Astrocyte of the cerebellum (primary cell): ENCODE measurements at regions not wholly inside any gene's neighbourhood (a gene's known extent, or its start where the extent isn't known, plus 50 kb on each side); places are given as distances from the start of the nearest gene placed in this dataset.
A peak's percentile ranks its signal among the peaks of the same experiment; 100 is the strongest.

Experiments used
- DNase-seq: peaks from one replicate; pipeline ENCODE4 v3.0.0-alpha.2; 2011; ENCODE audit warnings: low read depth
- H3K4me3 ChIP-seq: 2 replicates; pipeline ENCODE4 v1.5.1; 2011; ENCODE audit warnings: mild to moderate bottlenecking, low read depth, low read length, moderate library complexity
- in situ Hi-C: cut with HindIII; loops from 2 replicates; pipeline ENCODE4 v1.10.0; 2017; ENCODE audit warnings: low sequenced_read_pairs
- TF ChIP-seq, protein P1 (sequence below): IDR thresholded peaks from 2 replicates; pipeline ENCODE4 v1.5.1; 2012; ENCODE audit warnings: low read length, low read depth, moderate library complexity, mild to moderate bottlenecking; ENCODE audit errors: missing control alignments

- no peak overlapping the region for H3K4me3 ChIP-seq
- TF ChIP-seq, protein P1, sequence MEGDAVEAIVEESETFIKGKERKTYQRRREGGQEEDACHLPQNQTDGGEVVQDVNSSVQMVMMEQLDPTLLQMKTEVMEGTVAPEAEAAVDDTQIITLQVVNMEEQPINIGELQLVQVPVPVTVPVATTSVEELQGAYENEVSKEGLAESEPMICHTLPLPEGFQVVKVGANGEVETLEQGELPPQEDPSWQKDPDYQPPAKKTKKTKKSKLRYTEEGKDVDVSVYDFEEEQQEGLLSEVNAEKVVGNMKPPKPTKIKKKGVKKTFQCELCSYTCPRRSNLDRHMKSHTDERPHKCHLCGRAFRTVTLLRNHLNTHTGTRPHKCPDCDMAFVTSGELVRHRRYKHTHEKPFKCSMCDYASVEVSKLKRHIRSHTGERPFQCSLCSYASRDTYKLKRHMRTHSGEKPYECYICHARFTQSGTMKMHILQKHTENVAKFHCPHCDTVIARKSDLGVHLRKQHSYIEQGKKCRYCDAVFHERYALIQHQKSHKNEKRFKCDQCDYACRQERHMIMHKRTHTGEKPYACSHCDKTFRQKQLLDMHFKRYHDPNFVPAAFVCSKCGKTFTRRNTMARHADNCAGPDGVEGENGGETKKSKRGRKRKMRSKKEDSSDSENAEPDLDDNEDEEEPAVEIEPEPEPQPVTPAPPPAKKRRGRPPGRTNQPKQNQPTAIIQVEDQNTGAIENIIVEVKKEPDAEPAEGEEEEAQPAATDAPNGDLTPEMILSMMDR: no peak
- DNase-seq: no peak
- in situ Hi-C loops: no loop called here
These were observed 115.1 kb upstream of the RPL38 start for GRCh38 chr17:74088285-74088933.

DNA sequence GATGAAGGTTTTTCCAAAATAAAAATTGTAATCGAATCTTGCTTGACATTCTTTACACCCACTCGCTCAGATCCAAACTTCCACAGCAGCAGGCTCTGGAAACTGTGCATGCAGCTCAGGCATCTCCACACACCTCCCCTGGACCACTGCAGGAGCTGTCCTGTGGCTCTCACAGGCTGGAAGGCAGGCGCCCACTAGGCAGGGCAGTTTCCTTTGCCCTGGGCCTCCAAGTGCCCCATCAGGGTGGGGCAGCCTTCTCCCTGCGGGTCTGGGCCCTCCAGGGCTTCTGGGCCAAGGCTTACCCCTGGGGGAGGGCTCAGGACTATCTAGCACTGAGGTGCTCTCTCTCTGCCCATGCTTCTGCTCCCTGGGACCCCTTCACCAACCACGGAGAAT is 114.5 kb upstream of the RPL38 start:
- H3K4me3 ChIP-seq: no peak overlapping the region
- in situ Hi-C loops: no loop called here
- TF ChIP-seq, protein P1: no peak
- DNase-seq: no peak

DNA sequence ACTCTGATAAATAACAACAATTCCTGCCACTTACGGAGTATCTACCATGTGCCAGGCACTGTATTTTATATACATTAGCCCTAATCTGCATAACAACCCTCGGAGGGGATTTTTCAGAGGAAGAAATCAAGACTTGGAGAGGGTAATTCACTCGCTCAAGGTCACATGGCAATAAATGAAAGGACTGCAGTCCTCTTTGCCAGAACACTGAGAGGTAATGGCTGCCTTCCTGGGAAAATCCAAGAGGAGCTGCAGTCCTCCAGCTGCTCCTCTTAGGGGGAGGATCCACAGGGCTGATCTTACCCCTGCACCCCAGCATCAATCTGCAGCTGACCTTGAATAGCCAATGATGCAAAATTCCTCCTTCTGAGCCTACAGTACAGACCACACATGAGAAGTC is 114.1 kb upstream of the RPL38 start:
- TF ChIP-seq, protein P1: no peak
- in situ Hi-C loops: no loop called here
- no peak for DNase-seq
- H3K4me3 ChIP-seq: no peak overlapping the region

- in situ Hi-C loops: no loop called here
- TF ChIP-seq, protein P1: peak; percentile 57
- no peak overlapping the region for H3K4me3 ChIP-seq
- no peak for DNase-seq
These were observed 113.5 kb upstream of the RPL38 start for GRCh38 chr17:74089869-74090464.

GRCh38 chr17:74094651-74095050 is 108.8 kb upstream of the RPL38 start:
- DNase-seq: no peak
- in situ Hi-C loops: no loop called here
- TF ChIP-seq, protein P1: no peak
- no peak overlapping the region for H3K4me3 ChIP-seq

DNA sequence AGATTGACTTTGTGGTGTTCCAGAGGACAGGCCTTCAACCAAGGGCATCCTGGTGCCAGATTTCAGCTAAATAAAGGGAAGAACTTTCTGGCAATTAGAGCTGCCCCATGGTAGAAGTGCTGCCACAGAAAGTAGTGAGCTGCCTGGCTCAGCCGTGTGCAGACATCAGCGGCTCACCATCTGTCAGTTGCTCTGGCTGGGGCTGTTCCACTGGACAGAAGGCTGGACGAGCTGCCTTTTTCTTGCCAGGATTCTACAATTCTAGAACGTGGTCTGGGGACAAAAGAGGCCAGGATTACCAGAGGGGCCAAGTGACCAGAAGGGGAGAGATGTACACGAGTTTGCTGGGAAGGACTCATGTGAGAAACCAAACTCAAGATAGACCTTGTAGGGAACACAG is 107.0 kb upstream of the RPL38 start:
- H3K4me3 ChIP-seq: no peak overlapping the region

More for the DNA sequence above, 107.0 kb upstream of the RPL38 start:
- DNase-seq: no peak
- TF ChIP-seq, protein P1: no peak
- in situ Hi-C loops: no loop called here
